HEK293T (cell line): ENCODE measurements at regions not wholly inside any gene's neighbourhood (a gene's known extent, or its start where the extent isn't known, plus 50 kb on each side); places are given as distances from the start of the nearest gene placed in this dataset.

Experiments used
- FOXA1 ChIP-seq: fragments of 450-650 bp; IDR thresholded peaks from 2 replicates; pipeline ENCODE4 v1.6.1; 2016; ENCODE audit warnings: mild to moderate bottlenecking
- FOXM1 ChIP-seq: fragments of 450-650 bp; IDR thresholded peaks from 2 replicates; pipeline ENCODE4 v1.6.1; 2017; ENCODE audit warnings: mild to moderate bottlenecking, borderline replicate concordance
- L3MBTL2 ChIP-seq: fragments of 450-650 bp; conservative IDR thresholded peaks from 2 replicates; pipeline ENCODE4 v1.6.1; 2016; ENCODE audit warnings: mild to moderate bottlenecking
- SUZ12 ChIP-seq: fragments of 450-650 bp; IDR thresholded peaks from 2 replicates; pipeline ENCODE4 v1.6.1; 2016; ENCODE audit warnings: mild to moderate bottlenecking
- ZNF384 ChIP-seq: fragments of 450-650 bp; IDR thresholded peaks from 2 replicates; pipeline ENCODE4 v1.6.1; 2016

DNA sequence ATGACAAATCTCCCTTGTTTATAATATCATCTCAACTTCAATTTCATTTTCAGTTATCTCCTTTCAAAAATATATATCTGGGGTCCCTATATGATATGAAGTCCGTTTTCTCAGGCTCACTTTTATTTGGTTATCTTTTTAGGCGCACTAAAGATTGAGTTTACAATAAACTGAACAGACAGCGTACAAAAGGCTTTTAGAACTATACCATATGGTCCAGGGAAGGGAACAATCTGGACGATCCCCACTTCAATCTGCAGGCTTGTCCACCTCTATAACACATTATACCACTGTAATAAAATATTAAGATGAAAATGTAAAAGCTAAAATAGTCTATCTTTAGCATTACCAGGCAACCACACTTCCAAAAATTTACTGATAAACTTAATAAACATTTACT lies 289.9 kb downstream of the ZEB2 start:
- no peak for TF ChIP-seq FOXM1
- TF ChIP-seq SUZ12 = no peak
- no peak for TF ChIP-seq L3MBTL2
- TF ChIP-seq ZNF384 = no peak
- TF ChIP-seq FOXA1 = no peak
